Esophagus muscularis mucosa (tissue), 4 donors: ENCODE measurements at regions not wholly inside any gene's neighbourhood (a gene's known extent, or its start where the extent isn't known, plus 50 kb on each side); places are given as distances from the start of the nearest gene placed in this dataset.

Experiments used
- DNase-seq: peaks from one replicate; pipeline ENCODE4 v3.0.0-alpha.2; 2017; ENCODE audit errors: extremely low spot score
- H3K27ac ChIP-seq, 4 donors: fragments of 200-600 bp; sonication (generic); replicated peaks in 1 of 4; 1 replicate in 3 of 4; 2 replicates in 1 of 4; pipeline ENCODE4 v1.5.1; 2016 to 2019; ENCODE audit warnings: mild to moderate bottlenecking in 1 of 4
- H3K27me3 ChIP-seq, 4 donors: fragments of 200-600 bp; sonication (generic); one replicate each; pipeline versions ENCODE4 v1.5.1 to v1.6.0; 2016 to 2019
- H3K36me3 ChIP-seq, 4 donors: fragments of 200-600 bp; sonication (generic); one replicate each; pipeline ENCODE4 v1.5.1; 2016 to 2019
- H3K4me1 ChIP-seq, 4 donors: fragments of 200-600 bp; sonication (generic); one replicate each; pipeline ENCODE4 v1.5.1; 2016 to 2019
- H3K4me3 ChIP-seq, 4 donors: fragments of 200-600 bp; sonication (generic); 1 replicate in 2 of 4; 2 replicates in 2 of 4; pipeline ENCODE4 v1.5.1; 2016 to 2019; ENCODE audit warnings: mild to moderate bottlenecking in 4 of 4, moderate library complexity in 1 of 4
- H3K9me3 ChIP-seq, 4 donors: fragments of 200-600 bp; sonication (generic); 1 replicate in 3 of 4; 2 replicates in 1 of 4; pipeline ENCODE4 v1.5.1; 2016 to 2019
- CTCF ChIP-seq, 3 experiments: fragments of 200-600 bp in 2 of 3; fragments of 450-650 bp in 1 of 3; sonication (generic) in 2 of 3; IDR thresholded peaks; one replicate each; pipeline ENCODE4 v1.5.1; 2017 to 2019; ENCODE audit warnings: antibody characterized with exemption in 3 of 3, mild to moderate bottlenecking in 2 of 3, moderate library complexity in 1 of 3
- EP300 ChIP-seq: sonication (generic); formaldehyde crosslinking; IDR thresholded peaks from one replicate; pipeline ENCODE4 v1.6.1; 2017; ENCODE audit warnings: antibody characterized with exemption
- POLR2A ChIP-seq: fragments of 450-650 bp; IDR thresholded peaks from one replicate; pipeline ENCODE4 v1.6.1; 2017; ENCODE audit warnings: antibody characterized with exemption, moderate library complexity, mild to moderate bottlenecking, low read depth
- POLR2AphosphoS5 ChIP-seq, 2 donors: sonication (generic); formaldehyde crosslinking; IDR thresholded peaks; one replicate each; pipeline ENCODE4 v1.6.1; 2017; ENCODE audit warnings: antibody characterized with exemption in 2 of 2
- WGBS: methylation state at CpG from one replicate; pipeline ENCODE4 v1.1.5; 2018; 5-methylcytosine and 5-hydroxymethylcytosine counted together
- intact Hi-C: fragments of 100-400 bp; cut with DNase I; formaldehyde crosslinking; loops from one replicate; pipeline ENCODE4 v1.15.1; 2023

- Histone ChIP-seq H3K27me3 (no peaks in the 10 kb centered on the region), H3K27ac (no peak overlapping the region), H3K4me3 (no peak overlapping the region), H3K9me3 (peaks cover 0 to under 1% (median 0%) of the 10 kb centered on the region in 4 donors), H3K4me1 (no peaks in the 10 kb centered on the region), H3K36me3 (no peaks in the 10 kb centered on the region)
- intact Hi-C loops, result no loop called here
- no peak for DNase-seq
- WGBS, result 93% methylated on average over 4 of the region's 4 CpGs
- TF ChIP-seq CTCF (IDR thresholded peaks at IDR 0.05) (no peak), POLR2AphosphoS5 (IDR thresholded peaks at IDR 0.05) (no peak), EP300 (no peak), POLR2A (no peak)
Measured at GRCh38 chr12:58301730-58302122, 360.4 kb downstream of the ATP23 start.

DNA sequence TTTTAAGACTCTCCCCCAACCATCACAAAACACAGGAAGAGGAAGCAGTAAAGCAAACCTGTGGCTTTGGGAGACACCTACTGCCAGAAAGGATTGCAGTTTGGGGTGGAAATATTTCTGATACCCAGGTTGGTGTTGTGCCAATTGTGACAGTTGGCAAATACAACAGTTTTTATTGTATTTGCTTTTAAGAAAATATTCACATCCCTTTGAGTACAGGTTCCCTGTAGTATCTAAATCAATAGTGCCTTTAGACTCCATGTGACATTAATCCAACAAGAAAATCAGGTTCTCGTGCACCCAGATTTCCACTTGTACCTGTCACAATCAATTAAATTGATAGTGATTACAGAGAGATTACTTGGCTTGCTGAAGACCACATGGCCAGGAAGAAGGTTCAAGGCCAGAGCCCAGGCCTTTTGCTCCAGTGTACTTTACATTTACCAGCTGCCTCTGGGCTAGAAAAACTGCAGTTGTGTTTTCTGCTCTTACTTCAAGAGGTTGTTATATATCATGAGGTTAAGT, 361.2 kb downstream of the ATP23 start:
- Histone ChIP-seq H3K9me3 (peaks cover 0 to 8% (median 2%) of the 10 kb centered on the region in 4 donors), H3K27me3 (no peaks in the 10 kb centered on the region), H3K4me1 (no peaks in the 10 kb centered on the region), H3K27ac (no peak overlapping the region), H3K4me3 (no peak overlapping the region), H3K36me3 (no peaks in the 10 kb centered on the region)
- no peak for TF ChIP-seq POLR2AphosphoS5 (IDR thresholded peaks at IDR 0.05)
- no peak for TF ChIP-seq CTCF (IDR thresholded peaks at IDR 0.05)
- TF ChIP-seq EP300, result no peak
- no peak for TF ChIP-seq POLR2A
- no peak for DNase-seq
- 82% methylated on average over 1 of the region's 1 CpG for WGBS
- intact Hi-C loops, result no loop called here

DNA sequence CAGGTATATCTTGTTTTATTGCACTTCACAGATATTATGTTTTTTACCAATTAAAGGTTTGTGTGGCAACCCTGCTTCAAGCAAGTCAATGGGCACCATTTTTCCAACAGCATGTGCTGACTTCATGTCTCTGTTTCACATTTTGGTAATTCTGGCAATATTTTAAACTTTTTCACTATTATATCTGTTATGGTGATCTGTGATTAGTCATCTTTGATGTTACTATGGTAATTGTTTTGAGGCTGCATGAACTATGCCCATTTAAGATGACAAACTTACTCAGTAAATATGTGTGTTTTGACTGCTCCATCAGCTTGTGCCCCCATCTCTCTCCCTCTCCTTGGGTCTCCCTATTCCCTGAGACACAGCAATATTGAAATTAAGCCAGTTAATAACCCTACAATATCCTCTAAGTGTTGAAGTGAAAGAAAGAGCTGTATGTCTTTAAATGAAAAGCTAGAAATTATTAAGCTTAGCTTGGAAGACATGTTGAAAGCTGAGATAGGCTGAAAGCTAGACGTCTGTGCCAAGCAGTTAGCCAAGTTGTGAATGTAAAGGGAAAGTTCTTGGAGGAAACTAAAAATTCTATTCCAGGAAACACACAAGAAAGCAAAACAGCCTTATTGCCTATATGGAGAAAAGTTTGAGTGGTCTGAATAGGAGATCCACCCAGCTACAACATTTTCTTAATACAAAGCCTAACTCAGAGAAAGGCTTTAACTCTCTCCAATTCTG, 365.1 kb downstream of the ATP23 start:
- 33% methylated on average over 1 of the region's 1 CpG for WGBS

GRCh38 chr12:58309806-58310205, 368.4 kb downstream of the ATP23 start:
- Histone ChIP-seq H3K4me1 (peaks cover 3 to 27% (median 12%) of the 10 kb centered on the region in 4 donors), H3K36me3 (no peaks in the 10 kb centered on the region), H3K27me3 (no peaks in the 10 kb centered on the region), H3K4me3 (no peak overlapping the region), H3K9me3 (peaks cover 0 to 11% (median 2%) of the 10 kb centered on the region in 4 donors), H3K27ac (no peak overlapping the region)
- DNase-seq, result no peak
- TF ChIP-seq POLR2A, result no peak
- TF ChIP-seq CTCF (IDR thresholded peaks at IDR 0.05), result no peak
- TF ChIP-seq POLR2AphosphoS5 (IDR thresholded peaks at IDR 0.05), result no peak
- TF ChIP-seq EP300, result no peak
- WGBS, result 87% methylated on average over 4 of the region's 4 CpGs
- intact Hi-C loops, result no loop called here

More for the DNA sequence above, 365.1 kb downstream of the ATP23 start:
- H3K4me3 ChIP-seq, result no peak overlapping the region
- no peak overlapping the region for H3K27ac ChIP-seq
- H3K36me3 ChIP-seq, result no peaks in the 10 kb centered on the region
- no peaks in the 10 kb centered on the region for H3K27me3 ChIP-seq
- H3K4me1 ChIP-seq, result peaks cover 3 to 16% (median 12%) of the 10 kb centered on the region in 4 donors
- H3K9me3 ChIP-seq, result peaks cover 0 to 11% (median 2%) of the 10 kb centered on the region in 4 donors
- TF ChIP-seq POLR2AphosphoS5 (IDR thresholded peaks at IDR 0.05) (no peak), CTCF (IDR thresholded peaks at IDR 0.05) (no peak), EP300 (no peak)
- intact Hi-C loops, result no loop called here
- DNase-seq, result no peak
